ENCODE measurements at regions not wholly inside any gene's neighbourhood (a gene's known extent, or its start where the extent isn't known, plus 50 kb on each side); places are given as distances from the start of the nearest gene placed in this dataset.

DNA sequence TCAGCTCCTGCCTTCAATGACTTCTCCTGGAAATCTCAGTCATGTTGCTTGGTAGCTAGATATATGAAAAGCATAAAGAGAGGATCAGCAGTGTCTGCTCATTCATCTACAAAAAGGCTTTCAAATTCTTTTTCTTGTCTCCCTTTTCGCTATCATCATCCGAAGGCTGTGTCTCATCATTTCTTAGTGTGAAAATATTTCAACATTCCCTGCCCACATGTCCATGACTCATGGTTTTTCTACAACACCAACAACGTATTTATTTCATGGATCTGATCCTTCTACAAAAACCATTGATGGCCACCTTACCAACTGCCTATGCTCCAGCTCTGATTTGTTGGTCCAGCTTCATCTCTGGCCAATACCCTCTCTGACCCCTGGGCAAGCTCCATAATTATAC, 472.5 kb upstream of the GHITM start:
- DNase-seq (ENCODE audit: low read depth), result no peak

DNA sequence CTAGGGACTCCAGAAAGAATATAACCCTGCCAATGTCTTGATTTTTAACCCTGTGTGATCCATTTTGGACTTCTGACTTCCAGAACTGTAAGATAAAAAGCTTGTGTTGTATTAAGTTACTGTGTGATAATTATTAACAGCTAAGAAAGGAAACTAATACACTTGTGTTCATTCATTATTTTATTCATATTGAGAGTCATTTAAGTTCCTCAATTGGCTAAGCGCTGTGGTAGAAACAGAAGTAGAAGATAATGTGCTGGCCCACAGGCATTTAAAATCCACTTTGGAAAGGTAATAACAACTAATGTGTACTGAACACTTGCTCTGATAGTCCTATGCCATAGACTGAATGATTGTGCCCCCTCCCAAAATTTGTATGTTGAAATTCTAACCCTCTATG, 471.7 kb upstream of the GHITM start:
- no peak for DNase-seq (ENCODE audit: low read depth)

DNA sequence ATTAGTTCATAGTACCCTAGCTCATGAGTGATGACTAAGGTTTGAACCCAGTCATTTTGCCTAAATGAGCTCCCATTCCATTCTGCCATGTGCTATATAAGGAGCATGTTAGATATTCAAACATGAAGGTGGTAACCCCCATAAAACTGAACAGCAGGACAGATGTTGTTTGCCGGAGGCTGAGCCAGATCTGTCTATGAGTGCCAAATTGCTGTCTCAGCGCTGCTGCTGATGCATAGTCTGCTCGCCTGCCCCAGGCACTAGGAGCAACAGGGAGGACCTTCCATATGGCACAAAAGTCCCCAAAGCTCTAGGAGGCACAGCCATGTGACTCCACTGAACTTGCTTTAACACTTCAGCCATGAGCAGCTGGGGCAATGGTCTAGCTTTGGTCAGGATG, 466.0 kb upstream of the GHITM start:
- DNase-seq (ENCODE audit: low read depth), result no peak

DNA sequence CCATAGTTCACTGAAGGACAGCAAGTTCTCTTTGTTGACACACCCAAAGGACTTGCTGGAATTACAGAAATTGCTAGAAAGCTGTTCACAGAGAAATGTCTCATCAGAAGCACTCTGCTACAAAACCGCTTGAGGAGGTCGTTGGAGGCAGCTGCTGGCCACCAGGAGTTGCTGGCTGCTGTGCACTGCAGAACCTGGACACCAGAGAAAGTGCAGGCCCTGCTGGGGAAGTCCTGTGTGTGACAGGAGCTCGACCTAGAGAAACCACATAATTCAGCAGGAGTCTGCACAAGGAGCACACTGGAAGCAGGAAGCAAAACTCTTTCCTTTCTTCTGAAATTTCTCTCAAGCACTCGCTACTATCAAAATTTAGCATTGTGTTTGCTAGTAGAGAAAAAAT, 461.5 kb upstream of the GHITM start:
- DNase-seq (ENCODE audit: low read depth), result no peak

DNA sequence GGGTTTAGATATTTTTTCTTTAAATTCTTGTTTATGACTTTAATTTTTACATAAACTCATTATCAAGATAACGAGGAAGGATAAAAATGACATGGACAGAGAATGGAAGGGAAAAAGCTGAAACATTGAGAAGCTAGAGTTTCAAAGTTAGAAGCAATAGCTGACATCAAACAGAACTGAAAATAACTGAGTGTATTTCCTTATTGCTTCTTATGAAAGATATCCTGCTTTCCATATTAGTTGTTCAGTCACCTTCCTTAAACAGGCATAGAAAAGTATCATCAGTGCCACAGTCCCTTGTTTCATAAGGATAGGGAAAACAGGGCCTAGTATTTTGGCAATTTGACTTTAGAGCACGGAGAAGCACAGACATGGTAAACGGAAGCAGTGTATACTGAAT, 460.5 kb upstream of the GHITM start:
- no peak for DNase-seq (ENCODE audit: low read depth)

DNA sequence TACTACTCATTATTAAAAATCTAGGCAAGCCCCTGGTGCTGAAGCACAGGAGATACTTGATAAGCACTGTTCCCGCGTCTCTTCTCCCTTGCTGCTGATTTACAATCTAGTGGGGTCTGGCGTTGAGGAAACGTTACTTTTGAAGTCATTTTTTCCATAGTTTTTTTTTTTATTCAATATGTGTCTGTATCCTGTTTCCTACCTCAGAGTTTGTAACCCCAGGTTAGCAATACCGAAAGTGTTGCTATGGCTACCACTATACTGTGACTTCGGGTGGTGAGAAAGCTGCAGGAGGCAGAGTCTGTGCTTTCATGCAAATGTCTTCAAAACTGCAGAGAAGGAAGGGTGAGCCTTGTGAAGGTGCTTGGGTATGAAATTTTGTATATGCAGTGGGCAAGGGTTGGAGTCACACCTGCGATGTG, 458.8 kb upstream of the GHITM start:
- DNase-seq (ENCODE audit: low read depth), result no peak

DNA sequence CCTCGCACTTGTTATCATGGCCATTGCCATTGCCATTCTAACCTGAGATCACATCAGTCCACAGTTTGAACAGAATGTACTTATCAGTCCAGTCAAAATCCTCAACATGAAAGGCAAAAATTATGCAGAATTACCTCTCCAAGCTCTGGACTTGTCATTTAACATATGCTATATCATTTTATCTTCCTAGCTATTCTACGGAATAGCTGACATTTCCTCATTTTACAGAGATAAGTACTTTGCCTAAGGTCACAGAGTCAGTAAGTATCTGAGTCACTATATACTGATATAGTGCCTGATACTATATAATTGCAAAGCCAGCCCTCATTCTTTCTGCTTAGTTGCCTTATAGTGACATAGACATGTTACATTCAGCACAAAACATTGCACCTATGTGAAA, 456.9 kb upstream of the GHITM start:
- no peak for DNase-seq (ENCODE audit: low read depth)

DNA sequence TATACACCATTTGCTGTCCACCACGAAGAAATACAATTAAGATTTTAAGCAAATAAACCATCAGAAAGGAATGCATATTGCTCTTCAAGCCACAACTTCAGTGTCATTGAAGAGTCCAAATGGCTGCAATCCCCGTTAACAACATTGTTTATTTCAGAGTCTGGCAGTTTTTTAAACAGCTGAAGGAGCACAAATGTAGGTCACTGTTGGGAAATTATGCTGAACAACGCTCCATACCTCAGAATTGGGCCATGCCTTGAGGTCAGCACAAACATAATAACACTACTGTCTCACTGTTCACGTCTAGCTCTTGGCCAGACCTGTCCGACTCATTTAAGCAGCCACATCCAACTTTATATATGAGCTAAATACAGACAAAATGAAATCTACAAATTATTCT, 453.9 kb upstream of the GHITM start:
- DNase-seq (ENCODE audit: low read depth), result no peak

DNA sequence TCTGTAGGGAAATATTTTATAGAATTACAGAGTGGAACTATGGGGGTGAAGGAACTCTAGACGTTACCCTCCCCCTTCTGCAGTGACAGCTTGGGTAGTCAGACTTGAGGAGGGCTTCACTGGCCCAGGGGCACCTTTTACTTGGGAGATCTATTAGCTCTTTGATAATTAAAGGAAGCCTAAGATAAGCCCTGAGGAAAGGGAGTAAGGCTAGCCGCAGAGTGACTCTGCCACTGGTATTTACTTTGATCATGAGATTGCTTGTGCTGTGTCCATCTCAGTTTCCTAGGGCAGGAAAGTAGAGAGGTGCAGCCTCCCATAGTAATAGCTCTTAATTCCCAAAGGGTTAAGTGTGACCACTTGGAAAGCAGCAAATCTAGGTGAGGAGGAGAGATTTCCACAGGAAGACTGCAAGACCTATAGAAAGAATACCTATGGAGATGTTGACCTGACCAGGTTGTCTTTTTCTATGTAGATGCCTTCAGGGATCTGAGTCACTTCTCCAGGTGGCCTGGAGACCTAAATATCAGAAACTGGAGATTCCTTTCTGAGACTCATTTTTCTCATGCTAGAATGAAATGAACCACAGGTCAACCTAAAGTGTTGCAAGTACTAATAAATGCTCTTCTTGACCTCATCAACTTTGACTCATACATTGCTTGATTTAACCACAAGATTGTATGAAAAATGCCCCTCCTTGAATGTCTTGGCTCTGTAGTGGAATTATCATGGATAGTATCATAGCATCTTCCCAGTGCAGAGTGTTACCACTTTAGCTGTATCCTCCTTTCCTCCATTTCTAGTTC, 447.3 kb upstream of the GHITM start:
- DNase-seq (ENCODE audit: low read depth), result no peak

DNA sequence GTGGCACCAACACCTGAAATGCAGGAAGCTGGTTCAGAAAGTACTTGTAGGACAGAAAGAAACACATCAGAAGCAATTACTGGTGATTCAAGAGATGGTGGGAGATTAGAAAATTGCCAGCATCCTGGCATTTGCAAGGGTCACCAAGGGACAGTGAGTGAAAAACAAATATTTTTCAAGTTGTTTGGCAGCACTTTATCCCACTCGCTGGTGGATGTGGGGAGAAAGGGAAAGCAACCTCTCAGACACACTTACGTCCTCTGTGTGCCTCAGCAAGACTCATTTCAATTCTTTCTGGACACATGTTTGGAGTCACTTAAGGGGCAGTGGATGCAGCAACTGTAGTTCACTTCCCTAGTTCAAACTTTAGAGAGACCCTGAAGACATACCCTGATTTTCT, 440.4 kb upstream of the GHITM start:
- no peak for DNase-seq (ENCODE audit: low read depth)

DNA sequence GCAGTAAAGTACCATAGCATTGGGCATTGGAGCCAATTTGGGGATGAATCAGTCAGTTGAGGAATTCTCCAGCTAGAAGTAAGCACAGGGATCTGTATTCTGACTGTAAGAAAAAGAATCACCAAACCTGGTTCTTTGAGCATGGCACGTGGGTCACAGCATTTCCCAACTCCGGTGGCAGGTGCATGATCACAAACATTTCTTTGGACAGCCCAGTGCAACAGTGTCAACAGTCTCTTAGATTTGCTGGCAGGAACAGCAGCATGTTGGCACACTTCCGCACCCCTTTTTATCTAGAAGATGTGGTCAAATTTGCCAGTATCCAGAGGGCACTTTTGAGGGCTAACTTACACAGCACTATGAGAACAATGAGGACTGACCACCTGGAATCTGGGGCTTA, 437.5 kb upstream of the GHITM start:
- DNase-seq (ENCODE audit: low read depth), result no peak

DNA sequence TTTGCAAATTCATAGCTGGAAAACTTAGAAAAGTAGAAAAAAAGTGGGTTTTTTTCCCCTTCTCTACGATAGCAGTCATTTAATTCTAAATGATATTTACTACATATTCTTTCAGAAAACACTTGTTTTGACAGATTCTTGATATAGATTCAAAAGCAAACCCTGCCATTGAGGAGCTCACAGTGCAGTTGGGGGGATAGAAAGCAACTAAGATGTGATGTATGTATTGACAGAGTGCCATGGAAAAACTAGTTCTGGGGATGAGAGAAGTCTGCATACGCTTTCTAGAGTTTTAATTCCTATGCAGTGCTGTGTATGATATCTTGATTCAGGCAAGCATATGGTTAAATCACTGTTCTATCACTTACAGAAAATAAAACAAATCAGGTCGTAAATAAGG, 436.6 kb upstream of the GHITM start:
- DNase-seq (ENCODE audit: low read depth), result no peak

DNA sequence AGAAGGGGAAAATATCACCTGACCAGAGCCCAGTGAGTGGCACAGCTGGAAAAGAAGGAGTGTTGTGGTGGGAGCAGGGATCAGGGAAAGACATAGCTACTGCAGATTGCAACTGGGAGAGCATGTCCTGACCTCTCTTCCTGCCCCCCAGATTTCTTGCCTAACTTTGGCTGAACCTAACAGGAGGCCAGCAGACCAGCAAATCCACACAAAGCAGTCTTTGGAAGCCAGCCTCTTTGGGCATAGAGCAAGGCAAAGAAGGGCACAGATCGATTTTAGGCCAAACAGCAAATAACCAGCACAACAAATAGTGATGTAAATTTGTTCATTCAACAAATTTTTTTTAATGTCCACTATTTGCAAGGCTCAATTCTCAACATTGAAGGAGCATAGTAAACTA, 433.2 kb upstream of the GHITM start:
- DNase-seq (ENCODE audit: low read depth), result no peak

DNA sequence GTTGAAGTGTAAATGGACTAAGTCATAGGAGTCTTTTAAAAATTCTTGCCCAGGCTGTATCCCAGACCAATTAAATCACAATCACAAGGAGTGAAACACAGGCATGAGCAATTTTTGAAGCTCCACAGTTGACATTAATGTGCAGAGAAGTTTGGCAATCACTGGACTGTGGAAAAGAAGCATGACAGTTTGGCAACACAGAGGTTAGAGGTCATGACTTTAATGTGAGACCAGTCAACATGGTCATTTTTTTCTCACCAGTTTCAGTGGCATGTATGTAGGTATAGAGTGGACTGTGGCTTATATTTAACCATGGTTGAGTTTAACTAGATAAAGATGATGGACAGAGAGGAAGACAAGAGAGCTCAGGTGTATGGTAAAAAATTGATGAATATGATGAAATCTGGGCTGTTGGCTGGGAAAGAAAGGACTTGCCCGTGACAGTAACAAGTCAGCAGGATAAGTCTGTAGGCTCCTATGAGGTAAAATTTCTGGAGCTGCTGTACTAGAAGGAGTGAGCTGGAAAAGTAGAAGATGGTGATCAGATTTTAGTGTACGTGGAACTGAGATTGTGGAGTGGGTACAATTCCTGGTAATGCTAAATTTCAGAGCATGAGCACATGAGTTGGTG, 432.2 kb upstream of the GHITM start:
- DNase-seq (ENCODE audit: low read depth), result no peak

DNA sequence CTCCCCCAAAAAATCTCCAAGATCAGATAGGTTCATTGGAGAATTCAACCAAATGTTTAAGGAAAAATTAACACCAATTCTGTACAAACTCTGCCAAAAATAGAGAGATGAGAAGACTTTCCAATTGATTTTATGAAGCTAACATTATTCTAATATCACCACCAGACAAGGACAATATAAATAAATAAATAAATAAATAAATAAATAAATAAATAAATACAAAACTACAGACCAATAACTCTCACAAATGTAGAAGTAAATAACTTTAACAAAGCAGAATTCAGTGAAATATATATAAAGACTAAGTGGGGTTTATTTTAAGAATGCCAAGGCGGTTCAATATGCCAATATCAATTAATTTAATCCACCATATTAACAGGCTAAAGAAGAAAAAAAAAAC, 425.9 kb upstream of the GHITM start:
- no peak for DNase-seq (ENCODE audit: low read depth)

DNA sequence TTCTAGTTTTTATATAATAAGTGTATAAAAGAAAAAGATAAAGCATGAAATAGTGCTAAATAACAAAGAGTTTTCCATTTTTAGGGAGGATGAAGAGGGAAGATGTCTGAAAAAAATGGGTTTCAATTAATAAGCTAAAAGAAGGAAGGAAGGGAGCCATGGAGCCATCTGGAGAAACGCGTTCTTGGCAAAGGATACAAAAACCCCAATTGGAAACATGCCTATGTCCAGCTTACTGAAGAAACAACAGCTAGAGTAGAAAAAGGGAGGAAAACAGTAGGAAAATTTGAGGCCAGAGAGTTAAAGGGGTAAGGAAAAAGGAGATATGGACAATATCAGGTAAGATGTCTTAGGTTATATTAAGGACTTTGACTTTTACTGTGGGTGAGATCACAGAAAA, 416.2 kb upstream of the GHITM start:
- no peak for DNase-seq (ENCODE audit: low read depth)

DNA sequence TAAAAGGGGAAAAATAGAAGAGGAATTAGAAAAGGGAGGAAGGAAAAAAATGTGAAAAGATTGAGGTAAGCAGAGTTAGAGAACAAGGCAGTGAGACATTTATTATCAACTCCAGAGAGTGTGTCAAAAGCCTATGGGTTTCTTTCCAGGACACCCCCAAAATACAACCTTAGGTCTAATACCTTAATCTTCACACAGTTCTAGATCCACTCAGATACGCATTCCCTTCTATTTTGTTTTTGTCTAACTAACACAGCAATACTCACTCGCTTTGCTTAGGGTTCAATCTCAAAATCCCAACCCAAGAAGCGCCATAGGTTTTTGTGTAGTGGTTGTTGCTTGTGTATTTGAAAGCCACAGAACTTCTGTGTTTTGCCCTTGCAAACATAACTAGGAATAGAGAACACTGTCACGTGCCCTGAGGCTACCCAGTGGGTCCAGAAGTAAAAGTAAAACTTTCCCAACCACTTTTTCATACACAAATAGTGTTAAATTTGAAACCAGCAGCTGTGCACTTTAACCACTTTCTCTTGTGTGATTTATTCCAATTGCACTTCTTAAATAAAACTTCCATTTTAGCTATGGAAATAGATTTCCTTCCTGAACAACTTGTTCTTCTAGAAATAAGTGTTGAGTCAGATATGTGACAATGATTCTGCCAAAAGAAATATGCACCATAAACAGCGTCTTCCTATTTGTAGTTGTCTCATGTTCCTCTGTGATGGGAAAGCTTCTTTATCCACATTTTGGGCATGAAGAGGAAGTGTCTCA, 414.7 kb upstream of the GHITM start:
- no peak for DNase-seq (ENCODE audit: low read depth)

DNA sequence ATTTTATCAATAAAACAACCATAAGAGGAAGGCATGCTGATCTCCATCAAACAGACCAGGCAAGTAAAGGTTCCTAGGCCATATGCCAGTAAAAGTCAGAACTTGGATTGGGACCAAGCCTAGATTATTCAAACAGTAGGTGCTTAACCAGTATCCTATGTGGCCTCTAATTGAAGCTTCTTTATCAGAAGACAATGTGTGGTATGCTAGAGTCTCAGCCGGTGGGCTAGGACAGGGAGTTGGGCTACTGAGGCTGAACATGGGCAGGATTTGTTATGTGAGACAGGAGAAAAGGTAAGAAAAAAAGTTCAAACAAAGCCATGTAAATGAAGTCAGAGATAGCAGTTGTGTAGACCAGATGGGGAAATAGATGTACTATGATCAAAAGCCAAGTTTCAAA, 413.7 kb upstream of the GHITM start:
- DNase-seq (ENCODE audit: low read depth), result no peak

DNA sequence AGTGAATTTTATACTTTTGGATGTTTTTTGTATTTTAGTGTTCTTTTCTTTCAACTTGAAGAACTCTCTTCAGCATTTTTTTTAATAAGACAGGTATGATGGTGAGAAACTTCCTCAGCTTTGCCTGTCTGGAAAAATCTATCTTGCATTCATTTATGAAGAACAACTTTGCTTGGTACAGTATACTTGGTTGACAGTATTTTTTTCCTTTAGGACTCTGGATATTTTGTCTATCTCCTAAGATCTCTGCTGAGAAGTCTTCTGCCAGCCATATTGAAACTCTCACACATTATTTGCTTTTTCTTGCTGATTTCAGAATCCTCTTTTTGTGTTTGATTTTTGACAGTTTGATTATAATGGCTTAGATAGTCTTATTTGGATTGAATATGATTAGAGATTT, 405.0 kb upstream of the GHITM start:
- no peak for DNase-seq (ENCODE audit: low read depth)

DNA sequence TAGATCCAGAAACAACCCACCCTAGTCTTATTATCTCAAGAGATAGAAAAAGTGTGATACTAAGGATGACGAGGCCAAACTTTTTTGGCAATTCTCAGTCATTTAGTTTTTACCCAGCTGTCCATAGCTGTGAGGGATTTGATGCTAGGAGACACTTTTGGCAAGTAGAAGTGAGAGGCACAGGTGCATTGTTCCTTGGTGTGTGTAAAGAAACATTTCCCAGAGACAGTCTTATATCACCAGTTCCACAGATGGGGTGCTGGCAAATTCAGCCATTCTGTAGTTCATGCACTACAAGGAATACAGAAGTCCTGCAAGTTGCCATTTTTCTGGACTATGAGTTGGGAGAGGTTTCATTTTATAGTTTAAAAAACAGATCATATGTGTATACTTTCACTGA, 403.3 kb upstream of the GHITM start:
- DNase-seq (ENCODE audit: low read depth), result no peak

DNA sequence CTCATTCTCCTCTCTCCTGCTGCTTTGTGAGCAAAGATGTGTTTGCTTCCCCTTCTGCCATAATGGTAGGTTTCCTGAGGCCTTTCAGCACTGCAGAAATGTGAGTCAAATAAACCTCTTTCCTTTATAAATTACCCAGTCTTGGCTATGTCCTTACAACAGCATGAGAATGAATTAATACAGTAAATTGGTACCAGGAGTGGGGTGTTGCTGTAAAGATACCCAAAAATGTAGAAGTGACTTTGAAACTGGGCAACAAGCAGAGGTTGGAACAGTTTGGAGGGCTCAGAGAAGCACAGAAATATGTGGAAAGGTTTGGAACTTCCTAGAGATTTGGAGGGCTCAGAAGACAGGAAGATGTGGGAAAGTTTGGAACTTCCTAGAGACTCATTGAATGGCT, 388.7 kb upstream of the GHITM start:
- DNase-seq (ENCODE audit: low read depth), result no peak

DNA sequence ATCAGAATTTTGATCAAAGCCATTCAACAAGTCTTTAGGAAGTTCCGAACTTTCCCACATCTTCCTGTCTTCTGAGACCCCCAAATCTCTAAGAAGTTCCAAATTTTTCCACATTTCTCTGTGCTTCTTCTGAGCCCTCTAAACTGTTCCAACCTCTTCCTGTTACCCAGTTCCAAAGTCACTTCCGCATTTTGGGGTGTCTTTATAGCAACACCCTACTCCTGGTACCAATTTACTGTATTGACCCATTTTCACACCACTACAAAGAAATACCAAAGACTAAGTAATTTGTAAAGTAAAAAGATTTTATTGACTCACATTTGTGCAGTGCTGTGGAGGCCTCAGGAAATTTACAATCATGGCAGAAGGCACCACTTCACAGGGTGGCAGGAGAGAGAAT, 385.8 kb upstream of the GHITM start:
- no peak for DNase-seq (ENCODE audit: low read depth)

DNA sequence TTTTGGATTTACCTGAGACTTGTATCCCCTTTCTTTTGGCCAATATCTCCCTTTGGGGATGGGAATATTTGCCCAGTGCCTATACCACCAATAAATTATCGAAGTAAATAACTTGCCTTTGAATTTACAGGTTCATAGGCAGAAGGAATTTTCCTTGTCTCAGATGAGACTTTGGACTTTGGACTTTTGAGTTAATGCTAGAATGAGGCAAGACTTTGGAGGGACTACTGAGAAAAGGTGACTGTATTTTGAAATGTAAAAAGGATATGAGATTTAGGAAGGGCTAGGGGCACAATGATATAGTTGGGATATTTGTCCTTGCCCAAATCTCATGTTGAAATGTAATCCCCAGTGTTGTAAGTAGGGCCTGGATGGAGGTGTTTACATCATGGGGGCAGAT, 384.5 kb upstream of the GHITM start:
- DNase-seq (ENCODE audit: low read depth), result no peak

Data from stimulated activated CD8-positive, alpha-beta memory T cell treated with anti-CD3 and anti-CD28 coated beads, Interleukin-4, amount 100 ng/mL, for 24 hours (primary cell).